Ammon's horn (tissue), 1 donor: ENCODE measurements at regions not wholly inside any gene's neighbourhood (a gene's known extent, or its start where the extent isn't known, plus 50 kb on each side); places are given as distances from the start of the nearest gene placed in this dataset.

Source experiments
- DNase-seq: peaks from one replicate; pipeline ENCODE4 v3.0.0-alpha.2; 2016; ENCODE audit warnings: low spot score

DNA sequence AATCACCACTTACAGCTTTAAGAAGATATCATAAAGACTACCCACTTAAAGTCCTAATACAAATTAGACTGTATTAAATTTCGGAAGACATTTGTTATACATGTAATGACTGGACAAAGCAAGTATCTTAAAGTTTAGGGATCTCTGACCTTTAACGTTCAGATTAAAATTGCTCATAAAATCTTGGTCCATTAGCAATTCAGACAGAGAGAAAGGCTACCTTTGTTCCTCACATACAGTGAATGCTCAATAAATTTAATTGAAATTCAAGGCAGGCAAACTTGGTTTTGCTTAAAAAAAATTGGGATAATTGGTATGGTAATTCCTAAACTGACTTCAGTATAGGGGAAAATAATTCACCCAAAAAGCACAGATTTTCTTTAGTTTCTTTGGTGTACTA is 285.9 kb upstream of the EMCN start:
- DNase-seq: no peak

DNA sequence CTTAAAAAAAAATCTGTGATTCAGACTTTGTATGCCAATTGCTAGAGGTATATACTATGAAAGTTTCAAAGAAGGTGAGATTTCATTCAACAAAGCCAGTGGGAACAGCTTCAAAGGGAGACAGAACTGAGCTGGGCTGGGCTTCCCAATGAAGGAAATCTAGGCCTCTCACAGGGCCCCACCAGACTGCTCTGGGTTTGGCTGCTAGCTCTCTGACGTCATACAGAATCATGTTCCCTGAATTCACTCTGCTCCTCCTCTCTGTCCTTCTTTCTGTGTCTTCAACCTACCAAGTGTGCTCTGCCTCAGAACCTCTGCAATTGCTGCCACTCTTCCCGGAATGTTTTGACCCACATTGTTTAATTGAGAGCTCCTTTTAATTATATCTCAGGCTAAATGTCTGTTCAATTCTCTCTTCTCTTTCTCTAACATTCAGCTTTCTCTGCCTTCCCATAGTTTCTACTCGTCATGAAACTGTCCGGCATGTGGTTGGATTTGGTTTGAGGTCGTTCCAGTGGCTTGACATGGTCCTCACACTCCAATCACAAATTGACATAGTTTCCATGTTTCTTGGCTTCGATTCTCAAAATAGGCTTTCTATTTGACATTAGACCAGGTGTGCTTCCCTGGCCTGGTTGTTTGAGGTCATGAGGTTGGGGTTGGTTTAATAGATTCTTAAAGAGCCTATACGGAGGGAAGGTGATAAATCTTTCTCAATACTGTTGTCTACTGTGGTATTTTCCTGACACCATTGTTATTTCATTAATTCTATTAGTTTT is 282.1 kb upstream of the EMCN start:
- DNase-seq: no peak

DNA sequence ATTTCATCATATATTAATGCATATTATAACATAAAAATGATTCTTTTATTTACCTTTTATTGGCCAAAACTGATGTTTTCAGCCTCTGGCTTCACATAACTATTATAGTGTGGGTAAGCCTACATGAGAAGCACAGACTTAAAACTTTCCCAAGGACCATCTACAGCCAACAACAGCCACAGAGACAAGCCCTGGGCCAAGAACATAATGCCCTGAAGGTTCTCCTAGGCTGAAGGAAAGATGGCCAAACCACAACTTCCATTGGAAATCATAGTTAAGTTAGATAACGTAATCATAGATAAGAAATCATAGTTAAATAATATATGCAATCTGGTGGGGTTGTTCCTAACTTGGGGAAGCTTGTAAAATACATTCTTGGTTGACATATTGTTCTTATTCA is 280.0 kb upstream of the EMCN start:
- DNase-seq: no peak

DNA sequence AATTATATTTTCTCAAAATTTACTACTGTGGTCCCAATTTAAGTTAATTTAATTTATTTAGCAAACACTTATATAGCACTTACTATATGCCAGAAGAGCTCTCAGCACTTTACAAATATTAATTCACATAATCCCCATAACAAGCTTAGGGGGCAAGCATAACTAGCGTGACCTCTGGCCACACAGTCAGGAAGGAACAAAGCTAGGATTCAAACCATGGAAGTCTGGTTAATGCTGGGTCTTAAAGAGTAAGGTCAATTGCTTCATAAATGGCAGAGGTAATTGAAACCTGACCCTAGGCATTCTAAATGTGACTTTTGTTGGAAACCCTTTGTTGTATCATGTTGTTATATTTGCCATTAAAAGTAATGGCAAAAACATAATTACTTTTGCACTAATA is 279.5 kb upstream of the EMCN start:
- DNase-seq: no peak

DNA sequence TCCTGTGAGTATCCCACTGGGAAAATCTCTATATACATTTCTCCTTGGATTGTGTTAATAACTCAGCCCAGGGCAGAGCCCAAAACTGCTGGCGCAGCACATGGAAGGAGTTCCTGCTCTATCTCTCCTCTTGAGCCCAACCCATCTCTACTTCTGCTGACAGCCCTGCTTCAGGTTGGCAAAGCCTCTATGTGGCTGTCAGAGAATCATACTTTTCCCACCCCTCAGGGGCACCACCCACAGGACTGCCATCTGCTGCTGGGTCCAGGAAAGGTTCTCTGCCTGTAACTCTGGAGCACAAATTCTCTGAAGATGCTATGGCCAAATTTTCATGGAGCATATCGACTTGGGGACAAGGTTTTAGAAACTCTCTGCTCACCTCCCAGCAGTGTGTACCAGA is 278.5 kb upstream of the EMCN start:
- DNase-seq: no peak

DNA sequence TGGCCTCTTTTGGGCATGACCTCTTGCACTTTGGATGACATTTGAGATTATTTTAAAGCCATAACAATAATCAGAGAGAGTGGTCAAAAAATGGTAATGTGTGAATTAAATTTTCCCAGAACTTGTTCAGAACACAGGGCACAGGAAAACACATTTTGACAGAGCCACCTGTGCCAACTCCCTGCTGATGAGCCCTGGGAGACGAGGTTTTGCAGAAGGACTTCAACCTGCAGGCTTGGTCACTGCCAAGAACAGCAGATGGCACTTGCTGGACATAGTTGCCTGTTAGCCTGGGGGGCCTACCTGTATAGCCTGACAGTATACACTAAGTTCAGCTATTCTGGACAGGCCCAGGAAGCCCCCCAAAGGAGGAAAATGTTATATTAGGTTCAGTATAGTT is 277.8 kb upstream of the EMCN start:
- DNase-seq: no peak

DNA sequence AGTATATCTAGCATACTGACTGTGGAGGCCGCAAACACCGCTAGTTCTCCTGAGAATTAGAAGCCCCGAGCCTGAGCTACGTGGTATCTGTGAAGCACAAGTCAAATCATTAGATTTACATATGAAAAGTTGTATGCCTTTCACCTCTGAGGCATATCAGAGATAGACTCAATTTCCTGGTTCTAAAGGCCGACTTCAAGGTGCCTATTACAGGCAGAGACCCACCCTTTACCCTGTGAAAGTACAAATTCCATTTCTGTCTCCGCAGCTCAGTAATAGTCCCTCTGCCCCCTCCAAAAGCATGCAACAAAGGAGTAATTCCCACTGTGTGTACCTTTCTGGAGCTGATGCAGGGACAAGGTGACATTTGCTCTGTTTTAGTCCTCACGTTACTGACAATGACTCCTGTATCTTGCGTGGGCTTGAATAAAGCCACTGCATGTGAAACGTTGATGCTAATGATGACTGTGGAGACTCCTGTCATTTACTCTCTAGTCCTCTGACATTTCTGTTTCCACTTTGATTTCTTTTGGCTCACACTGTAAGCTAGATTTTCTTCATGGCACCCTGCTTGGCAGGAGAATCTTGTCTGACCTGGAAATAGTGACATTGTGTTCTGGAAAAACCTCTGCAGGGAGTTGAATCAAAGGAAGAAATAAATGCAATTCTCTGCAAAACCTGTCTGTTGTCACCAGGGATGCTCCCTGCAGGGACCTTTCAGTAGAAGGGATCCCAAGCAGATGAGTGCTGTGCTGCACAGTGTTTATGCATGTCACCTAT is 273.2 kb upstream of the EMCN start:
- no peak for DNase-seq

DNA sequence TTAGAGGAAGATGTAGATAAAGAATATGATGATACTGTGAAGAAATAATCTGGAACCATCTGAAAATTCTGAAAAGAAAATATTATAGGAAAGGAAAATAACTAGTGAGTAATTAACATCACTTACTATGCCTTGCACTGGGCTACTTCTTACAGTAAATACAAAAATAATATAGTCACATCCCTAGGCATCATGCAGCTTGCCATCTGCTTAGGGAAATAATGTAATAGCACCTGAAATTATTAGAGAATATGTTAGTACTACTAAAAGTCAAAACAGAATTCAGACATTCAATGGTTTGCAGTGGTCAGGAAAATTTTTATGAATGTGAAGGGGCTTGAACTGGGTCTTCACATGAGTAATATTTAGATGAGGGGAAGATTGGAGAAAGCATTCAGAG is 272.2 kb upstream of the EMCN start:
- no peak for DNase-seq

DNA sequence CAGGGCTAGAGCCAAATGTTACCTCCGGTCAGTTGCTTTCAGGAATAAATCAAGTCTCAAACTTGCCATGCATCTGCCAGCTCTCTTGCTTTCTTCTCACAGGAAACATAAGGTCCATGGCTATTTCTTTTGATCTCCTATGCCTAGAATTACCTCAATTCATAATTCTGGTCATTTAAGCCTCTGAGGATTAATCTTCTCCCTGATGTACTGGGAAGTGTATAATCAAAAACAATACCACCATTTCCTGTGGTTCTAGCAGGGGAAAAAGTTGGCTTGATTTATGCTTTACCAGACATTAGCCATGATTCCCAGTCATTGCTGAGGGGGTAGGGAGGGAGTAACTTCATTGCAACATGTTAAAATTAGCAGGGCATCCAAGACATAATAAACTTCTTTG is 268.7 kb upstream of the EMCN start:
- DNase-seq: no peak

DNA sequence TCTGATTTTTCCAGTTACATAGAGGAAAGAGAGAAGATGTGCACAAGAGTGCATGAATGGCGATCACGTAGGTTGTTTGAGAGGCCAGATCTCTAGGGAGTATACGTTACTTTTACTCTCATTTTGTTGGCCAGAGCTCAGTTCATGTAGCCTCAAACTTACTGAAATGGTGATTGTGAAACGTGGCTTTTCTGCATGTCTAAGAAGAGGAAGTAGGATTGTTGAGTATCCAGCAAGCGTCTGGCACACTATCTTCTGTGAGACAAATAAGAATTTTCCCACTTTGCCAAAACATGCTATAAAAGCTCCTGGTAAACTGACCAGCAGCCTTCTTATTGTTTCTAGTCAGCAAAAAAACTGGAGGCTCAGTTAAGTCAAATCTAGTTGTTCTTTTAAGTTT is 264.5 kb upstream of the EMCN start:
- DNase-seq: no peak

DNA sequence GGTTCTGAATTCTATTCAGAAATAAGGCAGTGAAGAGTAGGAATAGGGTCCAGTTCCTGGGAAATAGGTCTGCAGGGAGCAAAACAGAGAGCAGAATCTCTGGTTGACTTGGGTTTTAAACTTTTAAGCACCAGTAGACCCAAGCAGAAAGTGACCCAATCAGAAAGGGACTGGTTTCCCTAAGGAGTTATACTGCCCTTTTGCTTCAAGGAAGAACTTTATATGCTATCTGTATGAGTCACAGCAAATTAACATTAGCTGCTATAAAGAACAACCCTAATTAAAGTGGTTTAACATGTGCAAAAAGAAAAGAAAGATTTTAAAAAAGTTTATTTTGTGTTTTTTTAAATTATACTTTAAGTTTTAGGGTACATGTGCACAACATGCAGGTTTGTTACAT is 263.6 kb upstream of the EMCN start:
- no peak for DNase-seq

DNA sequence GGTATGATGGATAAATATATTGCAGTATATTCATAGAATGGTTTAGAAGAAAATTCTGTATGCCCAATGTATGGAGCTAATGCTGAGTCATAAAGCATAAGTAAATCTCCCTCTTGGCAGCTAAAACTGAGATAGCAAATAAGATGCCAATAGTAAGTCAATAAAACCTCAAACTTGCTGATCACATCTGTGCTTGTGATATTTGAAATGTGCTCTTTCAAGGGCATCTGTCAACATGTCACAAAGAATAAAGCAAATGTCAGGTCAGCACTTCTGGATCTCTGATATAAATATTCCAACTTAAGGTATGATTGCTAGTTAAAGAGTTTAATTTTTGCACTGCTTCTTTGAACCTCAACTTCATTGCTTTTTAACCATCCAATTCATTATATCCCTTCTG is 262.3 kb upstream of the EMCN start:
- DNase-seq: no peak

DNA sequence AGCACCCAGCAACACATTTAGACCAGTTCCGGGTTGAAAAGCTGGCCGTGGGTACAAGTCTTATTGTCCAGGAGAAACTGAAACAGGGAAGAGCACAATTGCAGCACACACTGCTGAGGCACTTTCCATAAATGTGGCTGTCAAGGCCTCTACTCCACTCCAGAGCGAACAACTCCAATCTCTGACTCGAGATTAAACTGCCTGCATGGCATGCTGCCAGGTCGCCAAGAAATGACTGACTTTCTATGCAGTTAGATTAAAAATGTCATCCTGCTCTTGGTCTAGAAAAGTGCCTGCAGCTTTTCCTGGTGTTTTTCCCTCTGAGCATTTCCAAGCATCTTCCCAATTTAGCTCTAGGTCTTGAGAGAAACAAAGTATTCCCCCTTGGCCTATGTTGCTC is 260.6 kb upstream of the EMCN start:
- no peak for DNase-seq

DNA sequence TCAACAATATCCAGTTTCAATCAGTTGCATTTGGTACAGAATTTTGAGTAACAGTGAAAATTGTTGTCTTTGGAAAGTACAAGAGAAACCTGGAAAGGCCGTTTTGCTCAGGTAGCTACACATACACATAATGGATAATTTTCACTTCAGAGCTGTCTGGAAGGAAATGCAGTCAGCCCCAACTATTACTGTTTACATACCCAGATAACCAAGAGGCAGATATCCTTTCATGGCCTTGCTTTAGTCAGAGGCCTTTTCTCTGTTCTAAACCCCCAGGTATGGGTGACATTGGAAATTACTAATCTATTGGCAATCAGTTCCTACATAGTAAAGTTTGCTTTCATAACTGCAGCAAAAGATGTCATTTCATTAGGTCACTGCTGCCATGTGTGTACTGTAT is 244.9 kb upstream of the EMCN start:
- no peak for DNase-seq

DNA sequence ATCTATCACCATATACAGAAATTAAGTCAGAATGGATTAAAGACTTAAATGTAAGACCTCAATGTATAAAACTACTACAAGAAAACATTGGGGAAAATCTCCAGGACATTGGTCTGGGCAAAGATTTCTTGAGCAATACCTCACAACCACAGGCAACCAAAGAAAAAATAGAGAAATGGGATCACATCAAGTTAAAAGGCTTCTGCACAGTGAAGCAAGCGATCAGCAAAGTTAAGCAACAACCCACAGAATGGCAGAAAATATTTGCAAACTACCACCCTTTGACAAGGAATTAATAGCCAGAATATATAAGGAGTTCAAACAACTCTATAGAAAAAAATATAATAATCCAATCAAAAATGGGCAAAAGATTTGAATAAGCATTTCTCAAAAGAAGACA is 236.9 kb upstream of the EMCN start:
- DNase-seq: no peak

DNA sequence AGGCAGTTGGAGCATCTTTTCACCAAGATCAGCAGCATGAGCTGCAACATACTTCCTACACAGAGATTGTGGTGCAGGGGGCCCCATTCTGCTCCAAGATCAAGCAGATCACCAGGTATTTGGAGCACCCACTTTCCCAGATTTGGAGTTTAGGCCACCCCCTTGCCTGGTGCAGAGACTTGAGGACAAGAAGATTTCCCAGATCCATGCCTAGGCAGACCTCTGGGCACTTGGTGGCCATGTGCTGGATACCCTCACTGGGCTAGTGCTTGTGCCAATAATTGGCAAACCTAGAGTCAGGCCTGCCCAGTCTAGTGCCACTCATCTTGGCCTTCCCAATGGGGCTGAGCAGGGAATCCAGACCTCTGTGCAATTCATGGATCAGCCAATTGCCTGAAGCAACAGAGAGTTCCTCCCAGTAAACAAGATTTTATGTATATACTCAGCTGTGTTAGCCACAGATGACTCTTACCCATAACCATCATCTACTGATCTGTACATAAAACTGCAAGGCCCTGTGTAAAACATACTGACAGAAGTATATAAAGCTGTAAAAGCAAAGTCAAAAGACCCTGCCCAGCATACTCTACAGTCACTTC is 228.4 kb upstream of the EMCN start:
- DNase-seq: no peak

DNA sequence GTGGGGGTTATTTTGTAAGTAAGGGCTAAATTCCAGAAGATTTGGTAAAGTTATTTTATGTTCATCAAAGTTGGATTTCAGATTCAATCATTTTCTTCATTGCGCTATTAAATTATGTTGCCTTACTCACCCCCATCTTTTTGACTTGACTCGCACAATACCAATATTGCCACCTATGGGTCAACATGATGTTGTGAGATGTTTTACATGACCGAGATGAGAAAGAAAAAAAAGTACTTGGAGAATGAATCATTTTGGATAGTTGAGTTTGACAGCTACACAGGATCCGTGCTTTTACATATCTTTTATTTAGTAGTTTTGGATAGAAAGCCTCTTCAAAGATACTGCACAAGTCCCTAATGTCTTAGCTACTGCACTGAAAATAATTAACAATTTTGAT is 224.2 kb upstream of the EMCN start:
- peak; percentile 13 for DNase-seq

DNA sequence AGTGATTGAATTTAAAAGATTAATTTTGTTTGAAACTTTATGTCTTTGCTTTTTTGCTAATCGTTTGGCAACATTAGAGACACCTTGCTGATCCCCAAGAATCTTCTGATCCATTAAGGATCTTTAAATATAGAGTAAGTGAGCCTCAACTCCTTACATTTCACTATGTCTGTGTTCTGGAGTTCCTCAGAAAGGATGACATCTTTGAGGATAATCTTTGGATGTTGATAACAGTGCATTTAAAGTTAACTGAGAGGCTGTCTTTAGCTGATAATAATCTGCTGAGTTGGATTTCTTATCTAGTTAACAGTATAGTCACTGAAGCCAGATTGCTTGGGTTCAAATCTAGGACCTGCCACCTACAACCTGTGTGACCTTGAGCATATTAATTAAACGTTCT is 221.6 kb upstream of the EMCN start:
- DNase-seq: no peak

DNA sequence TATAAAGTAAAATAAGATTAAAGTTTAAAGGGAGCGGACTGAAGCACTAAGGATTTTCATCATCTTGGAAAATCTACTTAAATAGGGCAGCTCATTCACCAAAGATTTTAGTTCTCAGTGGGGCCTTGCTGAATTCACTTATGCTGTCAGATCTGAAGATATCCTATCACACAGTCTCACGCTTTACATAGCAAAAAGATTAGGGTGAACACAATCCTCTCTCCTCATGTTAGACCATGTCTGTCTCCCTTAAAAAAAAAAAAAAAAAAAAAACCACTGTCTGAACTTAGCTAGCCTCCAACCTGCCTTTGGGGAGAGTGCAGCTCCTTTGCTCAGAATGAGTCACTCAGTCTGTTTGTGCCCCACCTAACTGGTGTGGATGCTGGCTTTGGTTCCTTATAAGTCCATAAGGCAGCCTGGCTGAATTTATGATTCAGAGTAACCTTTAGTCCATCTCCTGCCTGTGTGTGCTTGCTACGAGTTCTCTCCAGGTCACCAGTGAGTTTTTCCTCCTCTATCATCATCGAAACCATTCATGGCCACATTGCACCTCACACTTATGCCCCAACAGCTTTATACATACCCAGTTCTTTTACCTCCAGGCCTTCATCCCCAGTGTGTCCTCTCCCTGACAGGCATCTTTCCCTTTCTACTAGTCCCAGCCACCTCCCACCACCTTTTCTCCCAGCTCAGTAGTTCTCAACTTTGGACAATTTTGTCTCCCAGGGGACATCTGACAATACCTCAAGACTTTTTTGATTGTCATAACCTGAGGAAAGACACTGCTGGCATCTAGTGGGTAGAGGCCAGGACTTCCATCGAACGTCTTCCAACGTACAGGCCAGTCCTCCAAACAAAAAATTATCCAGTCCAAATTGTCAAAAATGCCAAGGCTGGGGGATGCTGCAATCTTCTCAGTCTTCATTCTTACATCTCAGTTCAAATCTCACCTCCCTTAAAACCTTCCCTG is 220.7 kb upstream of the EMCN start:
- DNase-seq: no peak

DNA sequence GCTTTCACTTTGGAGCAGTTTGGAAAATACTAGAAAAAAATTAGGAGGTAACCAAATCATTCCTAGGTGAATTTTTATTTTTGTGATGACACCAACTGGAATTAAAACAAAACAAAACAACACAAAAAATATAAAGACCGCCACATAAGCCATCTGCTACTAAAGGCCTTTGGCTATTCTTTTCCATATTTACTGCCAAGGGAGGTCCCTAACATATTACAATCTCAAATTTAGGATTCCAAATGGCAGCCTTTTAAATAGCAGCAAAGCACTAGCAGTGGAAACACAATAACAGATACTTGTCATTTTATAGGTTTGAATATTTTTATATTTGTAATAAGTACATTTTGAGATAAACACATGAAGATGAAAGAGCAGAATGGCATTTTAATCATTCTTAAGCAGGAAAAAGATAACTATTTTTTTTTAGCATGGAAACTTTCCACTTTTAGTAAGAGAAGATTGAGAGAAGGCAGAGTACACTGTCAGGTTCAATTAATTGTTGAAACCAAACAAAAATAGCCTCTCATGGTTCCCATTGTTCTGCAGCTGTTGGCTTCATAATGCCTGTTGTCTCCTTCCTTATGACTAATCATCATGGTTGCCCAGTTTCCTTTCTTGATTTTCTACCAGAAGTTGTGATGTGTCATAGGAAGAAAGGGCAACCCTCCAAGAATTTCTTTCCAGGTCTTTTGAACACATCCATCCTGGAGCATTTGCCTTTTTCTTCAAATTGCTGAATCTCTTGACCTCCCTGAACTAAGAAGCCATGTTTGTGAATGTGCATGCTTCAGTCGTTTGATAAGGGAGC is 219.0 kb upstream of the EMCN start:
- no peak for DNase-seq

DNA sequence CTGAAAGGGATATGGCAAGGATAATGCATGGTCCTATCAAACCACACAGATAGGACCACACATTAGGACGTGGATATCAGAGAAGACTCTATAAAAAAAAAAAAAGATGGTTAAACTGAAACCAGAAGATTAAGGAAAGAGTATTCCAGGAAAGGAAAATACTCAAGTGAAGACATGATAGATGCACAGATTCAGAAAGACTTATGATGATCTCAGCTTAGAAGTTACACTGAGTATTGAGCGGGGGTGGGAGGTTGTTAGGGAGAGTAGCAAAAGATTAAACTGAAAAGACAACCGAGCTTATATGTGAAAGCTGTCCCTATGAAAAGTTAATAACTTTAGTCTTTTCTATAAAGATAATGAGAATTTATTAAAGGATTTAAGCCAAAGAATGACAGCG is 211.0 kb upstream of the EMCN start:
- DNase-seq: no peak
